Caco-2 (cell line): ENCODE measurements at regions not wholly inside any gene's neighbourhood (a gene's known extent, or its start where the extent isn't known, plus 50 kb on each side); places are given as distances from the start of the nearest gene placed in this dataset.

ENCODE experiments used
- BruUV-seq: library from RNA; stranded (reverse); fragments of 400-500 nt; replicated peaks from 2 replicates; lab custom pipeline; 2021; lab: Mats Ljungman, UMichigan
- CTCF ChIA-PET: fragments of 300-600 bp; sonication (Branson Sonifier 250); formaldehyde crosslinking; loops from one replicate; lab custom pipeline; 2022; ENCODE audit warnings: antibody characterized with exemption; lab: Charles Lee
- POLR2A ChIA-PET: fragments of 300-600 bp; sonication (Branson Sonifier 250); formaldehyde crosslinking; loops from one replicate; lab custom pipeline; 2022; ENCODE audit warnings: antibody characterized with exemption; lab: Charles Lee
- DNase-seq, 2 experiments: peaks; one replicate each; pipeline versions ENCODE4 v3.0.0 to v3.0.0-alpha.2; 2020 to 2022
- H3K27me3 ChIP-seq: replicated peaks from 2 replicates; pipeline ENCODE4 v1.6.0; 2011; ENCODE audit warnings: low read length; ENCODE audit not compliant: control insufficient read depth, insufficient read depth
- H3K36me3 ChIP-seq: 2 replicates; pipeline ENCODE4 v1.5.1; 2011; ENCODE audit warnings: low read length; ENCODE audit not compliant: control insufficient read depth, insufficient read depth
- H3K4me1 ChIP-seq: fragments of 250-450 bp; sonication (Bioruptor Pico); 2 replicates; pipeline ENCODE4 v1.5.1; 2020; ENCODE audit warnings: mild to moderate bottlenecking
- H3K4me3 ChIP-seq: 2 replicates; pipeline ENCODE4 v1.5.1; 2011; ENCODE audit warnings: low read depth, mild to moderate bottlenecking, control low read depth, low read length
- H3K9me3 ChIP-seq: fragments of 250-450 bp; sonication (Bioruptor Pico); 2 replicates; pipeline ENCODE4 v1.5.1; 2020; ENCODE audit warnings: mild to moderate bottlenecking, moderate library complexity
- H3K27ac Mint-ChIP-seq: one replicate; pipeline ENCODE4 v1.8.0; 2022; ENCODE audit warnings: mixed read lengths; ENCODE audit not compliant: unreplicated experiment
- H3K27me3 Mint-ChIP-seq: one replicate; pipeline ENCODE4 v1.8.0; 2022; ENCODE audit warnings: mixed read lengths; ENCODE audit not compliant: insufficient read depth, unreplicated experiment
- H3K36me3 Mint-ChIP-seq: one replicate; pipeline ENCODE4 v1.8.0; 2022; ENCODE audit warnings: mild to moderate bottlenecking, mixed read lengths; ENCODE audit not compliant: insufficient read depth, unreplicated experiment
- H3K4me1 Mint-ChIP-seq: one replicate; pipeline ENCODE4 v1.8.0; 2022; ENCODE audit warnings: low read depth, mixed read lengths; ENCODE audit not compliant: unreplicated experiment
- H3K4me3 Mint-ChIP-seq: one replicate; pipeline ENCODE4 v1.8.0; 2022; ENCODE audit warnings: mild to moderate bottlenecking, moderate library complexity, mixed read lengths; ENCODE audit not compliant: unreplicated experiment
- H3K9me3 Mint-ChIP-seq: one replicate; pipeline ENCODE4 v1.8.0; 2022; ENCODE audit warnings: mixed read lengths; ENCODE audit not compliant: unreplicated experiment
- intact Hi-C: fragments of 100-400 bp; cut with micrococcal nuclease; formaldehyde crosslinking; loops from one replicate; pipeline ENCODE4 v1.10.0; 2022; ENCODE audit not compliant: unreplicated experiment
- TF ChIP-seq, protein P1 (sequence below), 2 experiments: fragments of 200-600 bp in 1 of 2; IDR thresholded peaks; 1 replicate in 1 of 2; 2 replicates in 1 of 2; pipeline versions ENCODE4 v1.5.1 to v1.8.0; 2011 to 2022; ENCODE audit warnings: antibody characterized with exemption in 1 of 2, control low read depth in 1 of 2, inconsistent platforms in 1 of 2, low read depth in 1 of 2, low read length in 1 of 2, mild to moderate bottlenecking in 1 of 2, moderate library complexity in 1 of 2; ENCODE audit not compliant: insufficient read depth in 1 of 2, severe bottlenecking in 1 of 2, unreplicated experiment in 1 of 2

DNA sequence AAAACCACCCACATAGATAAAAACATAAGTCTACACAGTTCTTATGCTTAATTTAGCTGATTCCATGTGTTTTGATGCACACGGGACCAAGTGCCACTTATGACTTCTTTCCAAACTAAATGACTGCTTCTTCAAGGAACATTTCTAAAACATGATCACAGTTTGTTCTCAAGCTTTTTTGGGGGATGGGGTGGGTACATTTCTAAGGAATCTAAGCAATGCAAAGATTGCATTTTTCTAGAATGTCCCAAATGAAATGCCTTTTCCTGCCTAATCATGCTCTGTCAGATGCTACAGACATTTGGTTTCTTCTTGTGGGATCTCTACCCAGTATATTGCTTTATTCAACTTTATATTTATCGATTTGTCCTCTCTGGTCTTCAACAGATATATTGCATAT lies 496.8 kb upstream of the JAG1 start:
- CTCF ChIA-PET = no interaction called here

DNA sequence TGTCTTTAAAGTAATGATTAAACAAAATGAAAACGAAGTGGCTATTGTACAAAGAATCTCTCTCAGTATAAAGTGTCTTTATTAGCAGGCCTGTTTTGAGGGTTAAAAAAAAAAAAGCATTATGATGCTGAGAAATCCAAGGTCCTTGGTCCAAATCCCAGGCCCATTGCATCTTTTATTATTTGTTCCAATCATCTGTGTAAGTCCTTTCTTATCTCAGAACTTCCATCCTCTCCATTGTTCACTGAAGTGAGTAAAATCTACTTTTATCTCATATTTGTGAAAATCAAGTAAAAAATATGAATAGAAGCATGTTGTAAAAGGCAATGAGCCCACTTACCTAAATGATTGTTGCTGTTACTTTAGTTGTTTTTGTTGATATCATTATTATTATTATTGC lies 499.1 kb upstream of the JAG1 start:
- no peaks in the 10 kb centered on the region for H3K9me3 ChIP-seq
- POLR2A ChIA-PET = no interaction called here
- no peaks in the 10 kb centered on the region for H3K36me3 ChIP-seq
- no peaks in the 10 kb centered on the region for H3K36me3 Mint-ChIP-seq
- H3K4me3 Mint-ChIP-seq = no peak overlapping the region
- H3K4me1 Mint-ChIP-seq = no peaks in the 10 kb centered on the region
- no peak for DNase-seq
- H3K9me3 Mint-ChIP-seq = no peaks in the 10 kb centered on the region
- no peak overlapping the region for H3K4me3 ChIP-seq
- no TSS peak for BruUV-seq
- intact Hi-C loops = no loop called here
- H3K4me1 ChIP-seq = no peaks in the 10 kb centered on the region
- no peaks in the 10 kb centered on the region for H3K27me3 Mint-ChIP-seq
- CTCF ChIA-PET = no interaction called here
- H3K27me3 ChIP-seq = no peaks in the 10 kb centered on the region
- TF ChIP-seq, protein P1, sequence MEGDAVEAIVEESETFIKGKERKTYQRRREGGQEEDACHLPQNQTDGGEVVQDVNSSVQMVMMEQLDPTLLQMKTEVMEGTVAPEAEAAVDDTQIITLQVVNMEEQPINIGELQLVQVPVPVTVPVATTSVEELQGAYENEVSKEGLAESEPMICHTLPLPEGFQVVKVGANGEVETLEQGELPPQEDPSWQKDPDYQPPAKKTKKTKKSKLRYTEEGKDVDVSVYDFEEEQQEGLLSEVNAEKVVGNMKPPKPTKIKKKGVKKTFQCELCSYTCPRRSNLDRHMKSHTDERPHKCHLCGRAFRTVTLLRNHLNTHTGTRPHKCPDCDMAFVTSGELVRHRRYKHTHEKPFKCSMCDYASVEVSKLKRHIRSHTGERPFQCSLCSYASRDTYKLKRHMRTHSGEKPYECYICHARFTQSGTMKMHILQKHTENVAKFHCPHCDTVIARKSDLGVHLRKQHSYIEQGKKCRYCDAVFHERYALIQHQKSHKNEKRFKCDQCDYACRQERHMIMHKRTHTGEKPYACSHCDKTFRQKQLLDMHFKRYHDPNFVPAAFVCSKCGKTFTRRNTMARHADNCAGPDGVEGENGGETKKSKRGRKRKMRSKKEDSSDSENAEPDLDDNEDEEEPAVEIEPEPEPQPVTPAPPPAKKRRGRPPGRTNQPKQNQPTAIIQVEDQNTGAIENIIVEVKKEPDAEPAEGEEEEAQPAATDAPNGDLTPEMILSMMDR (IDR thresholded peaks at IDR 0.05; ENCODE audit: insufficient read depth in 1 of 2, low read depth in 1 of 2, low read length in 1 of 2, severe bottlenecking in 1 of 2, unreplicated experiment in 1 of 2) = no peak
- no peak overlapping the region for H3K27ac Mint-ChIP-seq

More for the DNA sequence above, 496.8 kb upstream of the JAG1 start:
- Mint-ChIP-seq H3K9me3 (no peaks in the 10 kb centered on the region), H3K4me1 (no peaks in the 10 kb centered on the region), H3K27me3 (no peaks in the 10 kb centered on the region), H3K36me3 (no peaks in the 10 kb centered on the region), H3K4me3 (no peak overlapping the region), H3K27ac (no peak overlapping the region)
- intact Hi-C loops = no loop called here
- no peaks in the 10 kb centered on the region for H3K4me1 ChIP-seq
- H3K4me3 ChIP-seq = no peak overlapping the region
- TF ChIP-seq, protein P1 (IDR thresholded peaks at IDR 0.05; ENCODE audit: insufficient read depth in 1 of 2, low read depth in 1 of 2, low read length in 1 of 2, severe bottlenecking in 1 of 2, unreplicated experiment in 1 of 2) = no peak
- DNase-seq = no peak
- no peaks in the 10 kb centered on the region for H3K9me3 ChIP-seq
- H3K27me3 ChIP-seq = no peaks in the 10 kb centered on the region
- POLR2A ChIA-PET = no interaction called here
- H3K36me3 ChIP-seq = no peaks in the 10 kb centered on the region
- no TSS peak for BruUV-seq

DNA sequence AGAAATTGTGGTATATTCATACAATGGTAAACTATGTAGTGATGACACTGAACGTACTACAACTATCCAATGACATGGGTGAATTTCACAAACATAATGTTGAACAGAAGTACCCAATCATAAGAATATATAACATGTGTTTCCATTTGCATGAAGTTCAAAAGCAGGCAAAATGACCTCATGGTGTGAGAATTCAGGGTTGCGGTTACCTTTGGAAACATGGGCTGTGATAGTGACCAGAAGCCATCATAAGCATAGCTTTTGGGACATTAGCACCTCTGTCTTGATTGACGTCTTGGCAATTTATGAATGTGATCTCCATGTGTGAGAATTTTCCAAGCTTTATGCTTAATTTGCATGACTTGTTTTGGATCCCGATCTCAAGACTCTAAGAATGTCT lies 500.1 kb upstream of the JAG1 start:
- POLR2A ChIA-PET = no interaction called here
- Histone ChIP-seq H3K4me1 (no peaks in the 10 kb centered on the region), H3K27me3 (no peaks in the 10 kb centered on the region), H3K36me3 (no peaks in the 10 kb centered on the region), H3K9me3 (no peaks in the 10 kb centered on the region), H3K4me3 (no peak overlapping the region)
- intact Hi-C loops = no loop called here
- no peaks in the 10 kb centered on the region for H3K9me3 Mint-ChIP-seq
- BruUV-seq = no TSS peak
- no peak overlapping the region for H3K4me3 Mint-ChIP-seq
- H3K27ac Mint-ChIP-seq = no peak overlapping the region
- H3K36me3 Mint-ChIP-seq = no peaks in the 10 kb centered on the region
- H3K27me3 Mint-ChIP-seq = no peaks in the 10 kb centered on the region
- CTCF ChIA-PET = no interaction called here
- DNase-seq = no peak
- H3K4me1 Mint-ChIP-seq = no peaks in the 10 kb centered on the region
- TF ChIP-seq, protein P1 (IDR thresholded peaks at IDR 0.05; ENCODE audit: insufficient read depth in 1 of 2, low read depth in 1 of 2, low read length in 1 of 2, severe bottlenecking in 1 of 2, unreplicated experiment in 1 of 2) = no peak
